ENCODE measurements at regions not wholly inside any gene's neighbourhood (a gene's known extent, or its start where the extent isn't known, plus 50 kb on each side); places are given as distances from the start of the nearest gene placed in this dataset.

- TF ChIP-seq CTCF (IDR thresholded peaks at IDR 0.05) (peak in 4 of 6 experiments; percentile 56 to 81 (median 62)), POLR2A (IDR thresholded peaks at IDR 0.05) (no peak)
Measured at GRCh38 chr7:22586786-22587140, 86.8 kb upstream of the STEAP1B start.

Measured in thyroid gland (tissue), 4 donors.